NCI-H187 treated with DMSO at 0.1 percent for 48 hours (cell line): ENCODE measurements at regions not wholly inside any gene's neighbourhood (a gene's known extent, or its start where the extent isn't known, plus 50 kb on each side); places are given as distances from the start of the nearest gene placed in this dataset.
"Not testable (repeated sequence)": the region's sequence is repeated elsewhere in the genome, so short reads cannot be mapped to it uniquely, and the experiment has no call there.

ENCODE experiments used
- DNase-seq: peaks from one replicate; lab custom pipeline; 2025; lab: John Stamatoyannopoulos, UW

DNA sequence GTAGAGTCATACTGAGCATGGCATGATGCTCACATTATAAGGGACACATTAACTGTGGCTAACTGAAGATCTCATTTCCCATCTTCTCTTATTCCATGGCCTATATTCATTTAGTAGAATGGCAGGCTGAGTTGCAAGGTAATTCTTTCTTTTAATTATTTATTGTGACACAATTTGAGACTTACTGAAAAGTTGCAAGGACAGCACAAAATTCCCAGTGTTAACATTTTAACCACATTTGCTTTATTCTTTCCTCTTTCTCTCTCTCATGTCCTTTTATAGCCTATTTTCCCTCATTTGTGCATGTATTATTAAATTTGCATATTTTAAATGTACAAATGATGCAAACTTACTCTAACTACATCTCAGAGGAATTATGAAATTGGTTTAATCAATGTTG, 366.1 kb upstream of the RPS23 start:
- no peak for DNase-seq

DNA sequence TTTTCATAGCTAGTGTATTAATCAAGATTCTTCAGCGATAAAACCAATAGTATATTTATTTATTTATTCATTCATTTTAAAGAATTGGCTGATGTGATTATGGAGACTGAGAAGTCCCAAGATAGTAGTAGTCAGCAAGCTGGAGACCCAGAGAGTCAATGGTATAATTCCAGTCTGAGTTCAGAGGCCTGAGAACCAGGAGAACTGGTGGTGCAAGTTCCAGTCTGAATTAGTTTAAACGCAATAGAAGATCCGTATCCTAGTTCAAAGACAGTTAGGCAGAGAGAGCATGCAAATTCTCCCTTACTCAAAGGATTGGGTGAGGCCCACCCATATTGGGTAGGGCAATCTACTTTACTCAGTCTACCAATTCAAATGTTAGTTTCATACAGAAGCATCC, 364.2 kb upstream of the RPS23 start:
- no peak for DNase-seq

DNA sequence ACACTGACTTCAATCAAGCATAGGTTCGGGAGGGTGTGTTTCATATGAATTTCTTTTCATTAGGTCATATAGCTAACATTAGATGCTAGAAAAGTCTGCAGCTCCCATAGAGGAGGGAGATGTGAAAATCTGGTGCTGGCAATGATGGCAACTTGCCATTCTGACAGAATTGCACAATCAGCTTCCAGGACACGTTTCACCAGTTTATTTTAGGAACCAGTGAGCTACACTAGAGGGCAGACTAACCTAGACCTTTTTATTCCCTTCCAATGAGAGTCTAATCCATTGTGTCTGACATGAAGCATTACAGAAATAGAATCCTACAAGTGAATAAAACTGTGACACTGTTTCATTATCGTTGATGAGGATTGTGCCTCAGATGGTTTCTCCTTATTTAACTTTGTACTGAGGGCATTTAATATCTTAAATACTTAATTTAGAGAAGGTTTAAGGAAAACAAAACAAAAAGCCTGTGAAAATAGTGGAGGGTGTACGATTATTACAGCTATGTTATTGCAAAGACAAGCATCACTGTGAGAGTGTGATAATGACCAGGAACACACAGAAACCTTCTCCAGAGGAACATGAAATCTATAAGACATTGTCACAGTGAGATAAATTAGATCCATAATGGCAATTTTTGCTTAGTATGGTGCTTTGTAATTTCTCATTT, 363.3 kb upstream of the RPS23 start:
- DNase-seq: peak; percentile 35

DNA sequence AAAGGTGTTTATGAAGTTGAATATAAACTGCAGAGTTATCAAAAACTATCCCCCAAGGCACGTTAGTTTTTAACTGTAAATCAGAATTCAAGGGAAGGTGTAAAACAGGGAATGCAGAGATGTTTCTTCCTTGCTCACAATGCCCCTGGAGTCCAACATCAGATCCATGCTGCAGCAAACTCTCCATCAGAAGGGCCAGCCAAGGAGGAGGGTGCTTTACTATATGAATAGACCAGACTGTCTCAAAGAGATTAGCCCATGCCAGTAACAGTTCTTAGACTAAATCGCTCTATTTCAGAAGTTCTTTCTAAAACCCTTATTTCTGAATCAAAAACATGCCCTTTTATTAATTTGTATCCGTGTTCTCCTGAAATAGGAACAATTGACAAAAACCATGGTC, 362.8 kb upstream of the RPS23 start:
- DNase-seq: no peak

DNA sequence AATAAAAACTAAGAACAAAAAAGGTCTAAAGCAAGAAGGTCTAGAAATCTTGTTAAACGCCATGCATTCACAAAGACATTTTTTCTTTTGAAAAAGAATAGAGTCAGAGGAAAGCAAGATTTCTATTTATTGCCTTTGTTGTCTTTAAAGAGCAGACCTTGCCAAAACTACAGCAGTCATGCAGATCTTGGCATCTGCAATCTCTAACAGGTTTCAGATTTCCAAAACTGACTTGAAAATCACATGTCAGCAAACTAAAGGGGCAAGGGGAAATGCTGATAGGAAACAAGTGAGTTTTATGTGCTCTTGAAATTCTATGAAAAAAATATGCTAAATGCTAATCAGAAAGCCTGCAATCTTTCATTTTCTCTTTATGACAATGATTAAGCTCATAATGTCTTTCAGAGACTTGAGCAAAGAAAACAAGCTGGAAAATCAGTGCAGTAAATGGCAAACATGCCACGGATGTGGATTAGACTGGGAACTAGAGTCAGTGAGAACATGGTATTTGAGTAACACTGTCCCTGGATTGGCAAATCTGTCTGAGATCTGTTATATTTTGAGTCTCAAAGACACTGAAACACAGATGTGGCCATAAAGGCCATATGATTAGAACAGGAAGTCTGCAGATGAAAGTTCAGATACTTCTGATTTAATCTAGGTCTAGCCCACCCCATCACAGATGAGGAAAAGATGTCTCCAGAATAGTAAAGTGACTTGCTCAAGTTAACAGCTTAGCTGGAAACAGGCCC, 361.4 kb upstream of the RPS23 start:
- DNase-seq: no peak

DNA sequence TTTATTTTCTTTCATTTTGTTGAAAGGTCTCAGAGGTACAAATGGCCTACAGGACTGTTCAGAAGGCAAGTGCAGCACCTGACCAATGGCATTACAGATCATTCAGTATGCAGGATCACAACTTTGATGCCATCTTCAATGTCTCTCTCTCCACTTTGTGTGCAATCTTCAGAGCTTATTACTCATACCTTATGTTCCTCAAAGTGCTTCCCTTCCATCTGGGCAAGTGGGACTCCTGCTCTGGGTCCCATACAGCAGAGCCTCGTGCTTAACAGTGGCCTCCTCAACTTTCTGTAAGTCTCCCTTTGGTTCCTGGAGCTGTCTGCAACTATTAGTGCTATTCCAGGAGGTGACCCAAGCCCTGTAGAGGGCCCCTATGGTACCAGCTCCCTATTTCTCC, 358.4 kb upstream of the RPS23 start:
- DNase-seq: no peak

DNA sequence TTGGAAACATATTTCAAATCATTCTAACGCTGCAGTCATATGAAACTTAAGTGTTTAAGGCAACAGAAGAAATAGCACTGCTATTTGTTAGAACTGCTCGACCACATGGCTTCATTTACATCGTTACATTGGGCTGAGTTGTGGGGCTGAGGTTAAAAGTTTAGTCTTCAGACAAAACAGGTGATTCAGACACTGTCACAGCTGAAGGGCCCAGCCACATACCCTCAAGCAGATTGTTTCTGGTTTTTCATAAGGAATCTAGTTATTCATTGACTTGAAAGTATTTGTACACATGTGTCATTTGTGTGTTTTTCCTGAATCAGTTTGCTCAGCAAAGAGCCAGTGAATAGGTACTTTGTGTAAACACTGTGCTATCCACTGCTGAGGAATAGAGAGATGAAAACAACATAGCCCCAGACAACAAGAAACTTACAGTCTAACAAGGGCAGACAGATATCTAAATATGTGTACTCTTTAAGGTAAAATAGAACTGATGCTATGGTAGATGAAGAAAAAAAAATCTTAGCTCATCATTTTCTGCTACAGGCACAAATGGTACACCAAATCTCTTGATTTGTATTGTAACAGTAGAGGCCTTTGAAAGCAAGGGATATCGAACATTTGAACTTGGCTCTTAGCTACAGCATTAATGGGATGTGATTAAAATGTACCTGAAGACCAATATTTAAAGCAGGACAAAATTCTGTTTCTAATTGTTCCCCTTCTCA, 357.6 kb upstream of the RPS23 start:
- DNase-seq: no peak

DNA sequence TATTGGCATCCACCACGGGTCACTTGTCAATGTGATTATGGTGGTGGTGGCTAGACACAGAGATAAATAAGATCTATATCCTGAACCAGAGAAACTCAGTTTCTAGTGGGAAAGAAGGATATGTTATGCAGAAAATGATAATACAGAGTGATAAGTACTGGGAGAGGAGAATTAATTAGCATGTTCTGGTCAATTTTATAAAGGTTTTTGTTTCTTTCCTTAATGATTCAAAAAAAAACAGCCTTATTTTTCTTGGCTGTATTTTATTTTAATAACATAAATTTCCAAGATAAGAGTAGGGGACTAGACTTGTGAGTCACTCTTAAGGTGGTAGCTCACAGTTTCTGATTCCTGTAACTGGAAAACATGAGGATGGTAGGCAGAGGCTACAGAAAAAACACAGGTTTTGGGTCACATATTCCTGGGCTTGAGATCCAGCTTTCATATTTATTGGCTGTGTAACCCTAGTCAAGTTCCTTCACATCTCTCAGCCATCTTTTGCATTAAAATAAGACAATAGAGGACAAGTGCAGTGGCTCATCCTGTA, 350.3 kb upstream of the RPS23 start:
- DNase-seq: no peak

DNA sequence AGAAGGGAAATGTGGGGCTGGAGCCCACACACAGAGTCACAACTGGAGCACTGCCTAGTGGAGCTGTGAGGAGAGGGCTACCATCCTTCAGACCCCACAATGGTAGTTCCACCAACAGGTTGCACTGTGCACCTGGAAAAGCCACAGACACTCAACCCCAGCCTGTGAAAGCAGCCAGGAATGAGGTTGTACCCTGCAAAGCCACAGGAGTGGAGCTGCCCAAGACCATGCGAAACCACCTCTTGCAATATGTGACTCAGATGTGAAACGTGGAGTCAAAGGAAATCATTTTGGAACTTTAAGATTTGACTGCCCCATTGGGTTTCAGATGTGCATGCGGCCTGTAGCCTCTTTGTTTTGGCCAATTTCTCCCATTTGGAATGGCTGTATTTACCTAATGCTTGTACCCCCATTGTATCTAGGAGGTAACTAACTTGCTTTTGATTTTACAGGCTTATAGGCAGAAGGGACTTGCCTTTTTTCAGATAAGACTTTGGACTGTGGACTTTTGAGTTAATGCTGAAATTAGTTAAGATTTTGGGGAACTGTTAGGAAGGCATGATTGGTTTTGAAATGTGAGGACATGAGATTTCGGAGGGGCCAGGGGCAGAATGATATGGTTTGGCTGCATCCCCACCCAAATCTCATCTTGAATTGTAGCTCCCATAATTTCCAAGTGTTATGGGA, 348.9 kb upstream of the RPS23 start:
- not testable (repeated sequence) for DNase-seq

DNA sequence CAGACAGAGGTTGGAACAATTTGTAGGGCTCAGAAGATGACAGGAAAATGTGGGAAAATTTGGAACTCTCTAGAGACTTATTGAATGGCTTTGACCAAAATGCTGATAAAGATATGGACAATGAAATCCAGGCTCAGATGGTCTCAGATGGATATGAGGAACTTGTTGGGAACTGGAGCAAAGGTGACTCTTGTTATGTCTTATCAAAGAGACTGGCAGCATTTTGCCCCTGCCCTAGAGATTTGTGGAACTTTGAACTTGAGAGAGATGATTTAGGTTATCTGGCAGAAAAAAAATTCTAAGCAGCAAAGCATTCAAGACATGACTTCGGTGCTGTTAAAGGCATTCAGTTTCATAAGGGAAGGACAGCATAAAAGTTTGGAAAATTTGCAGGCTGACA, 347.9 kb upstream of the RPS23 start:
- not testable (repeated sequence) for DNase-seq

DNA sequence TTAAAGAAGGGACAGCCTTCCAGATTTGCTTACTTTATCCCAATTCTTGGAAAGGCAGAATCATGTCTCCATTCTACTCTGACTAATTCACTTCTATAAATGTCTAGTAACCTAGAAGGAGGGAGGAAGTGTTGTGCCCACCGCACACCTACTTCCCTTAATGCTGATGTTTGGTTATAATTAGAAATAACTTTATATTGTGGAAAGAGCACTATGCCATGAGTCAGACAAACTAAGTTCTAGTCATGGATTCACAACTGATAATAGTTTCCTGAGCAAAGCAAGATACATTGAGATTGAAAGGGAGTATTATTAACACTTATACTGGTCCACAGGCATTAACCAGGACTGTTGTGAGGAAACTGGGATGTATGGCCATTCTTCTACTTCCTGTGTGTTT, 345.9 kb upstream of the RPS23 start:
- DNase-seq: no peak

DNA sequence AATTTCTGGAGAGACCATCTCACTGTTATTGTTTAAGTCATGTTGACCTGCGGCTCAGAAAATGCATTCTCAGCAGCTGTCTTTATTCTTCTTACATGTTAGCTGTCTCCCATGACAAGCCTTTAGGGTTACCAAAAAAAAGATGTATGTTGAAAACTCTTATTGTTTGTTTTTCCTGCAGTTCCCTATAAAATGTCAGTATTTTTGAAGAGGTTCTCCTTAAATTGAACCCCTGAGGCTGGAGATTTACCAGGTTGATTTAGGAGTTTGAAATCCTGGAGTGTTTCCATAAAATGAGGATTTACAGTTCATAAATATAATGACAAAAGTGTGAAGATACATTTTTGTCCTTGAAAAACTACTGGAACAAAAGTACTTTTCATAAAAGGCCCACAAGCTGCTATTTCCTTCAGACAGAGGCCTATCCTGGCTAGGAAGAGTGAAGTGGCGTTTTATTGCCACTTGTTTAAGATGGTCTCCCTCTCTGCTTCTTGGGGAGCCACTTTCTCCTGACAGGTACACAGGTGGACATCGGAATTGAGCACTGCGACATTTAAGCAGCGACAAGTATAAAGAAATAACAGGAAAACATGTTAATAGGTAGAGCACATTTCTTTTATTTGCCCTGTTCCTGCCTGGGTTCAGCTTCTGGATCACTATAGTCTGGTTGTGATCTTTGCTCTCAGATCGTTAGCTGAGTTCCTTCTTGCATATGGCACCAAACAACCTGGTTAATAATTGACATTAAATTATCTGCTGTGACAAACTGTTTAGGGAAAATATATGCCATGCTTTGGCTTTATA, 344.8 kb upstream of the RPS23 start:
- no peak for DNase-seq

DNA sequence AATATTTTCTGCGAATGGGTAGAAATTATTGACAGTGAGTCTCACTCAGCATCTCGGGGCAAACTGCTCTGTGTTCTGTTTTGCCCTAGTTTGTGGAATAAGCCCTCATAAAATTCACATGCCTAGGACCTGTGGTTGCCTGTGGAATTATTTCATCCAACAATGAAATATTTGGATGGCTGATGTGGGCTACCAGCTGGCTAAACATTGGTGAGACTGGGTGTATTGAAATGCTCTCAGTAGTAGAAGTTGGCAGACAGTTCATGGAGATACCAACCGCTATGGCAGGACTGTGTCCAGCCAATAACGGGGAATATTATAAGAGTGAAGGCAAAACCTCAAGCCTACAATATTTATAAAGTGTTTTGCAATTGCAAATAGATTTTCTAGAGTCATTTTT, 344.1 kb upstream of the RPS23 start:
- DNase-seq: no peak

DNA sequence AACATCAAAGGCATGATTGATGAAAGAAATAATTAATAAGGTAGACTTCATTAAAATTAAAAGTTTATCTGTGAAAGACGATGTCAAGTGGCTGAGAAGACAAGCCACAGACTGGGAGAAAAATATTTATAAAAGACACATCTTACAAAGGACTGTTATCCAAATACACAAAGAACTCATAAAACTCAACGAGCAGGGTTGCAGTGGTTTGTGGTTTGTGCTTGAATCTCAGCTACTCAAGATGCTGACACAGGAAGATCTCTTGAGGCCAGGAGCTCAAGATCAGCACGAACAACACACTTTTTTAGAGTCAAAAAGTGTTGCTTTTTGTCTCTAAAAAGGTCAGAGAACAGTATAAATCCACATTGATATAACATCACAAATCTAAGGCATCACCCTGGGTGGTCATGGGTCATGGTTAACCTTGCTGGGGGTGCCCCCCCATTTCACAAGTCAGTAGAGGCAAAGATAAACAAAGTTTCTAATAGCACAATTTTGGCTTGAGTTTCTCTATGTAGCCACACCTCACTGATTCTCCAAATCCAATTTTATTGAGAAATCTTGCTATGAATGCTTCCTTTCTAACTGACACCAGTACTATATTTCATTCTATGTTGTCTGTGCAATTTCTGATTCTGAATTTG, 342.9 kb upstream of the RPS23 start:
- DNase-seq: no peak

DNA sequence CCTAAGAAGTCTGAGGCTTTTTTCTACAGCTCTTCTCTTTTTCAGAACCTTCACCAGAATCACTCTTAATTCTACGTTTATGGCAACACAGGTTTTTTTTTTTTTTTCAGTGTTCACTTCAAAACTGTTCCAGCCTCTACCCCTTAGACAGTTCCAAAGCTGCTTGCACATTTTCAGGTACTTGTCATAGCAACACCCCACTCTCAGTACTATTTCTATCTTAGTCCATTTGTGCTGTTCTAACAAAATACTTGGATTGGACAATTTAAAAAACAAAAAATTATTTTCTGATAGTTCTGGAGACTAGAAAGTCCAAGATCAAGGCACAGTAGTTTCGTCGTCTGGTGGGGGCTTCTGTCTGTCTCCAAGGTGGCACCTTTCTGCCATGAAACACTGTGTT, 340.9 kb upstream of the RPS23 start:
- no peak for DNase-seq

DNA sequence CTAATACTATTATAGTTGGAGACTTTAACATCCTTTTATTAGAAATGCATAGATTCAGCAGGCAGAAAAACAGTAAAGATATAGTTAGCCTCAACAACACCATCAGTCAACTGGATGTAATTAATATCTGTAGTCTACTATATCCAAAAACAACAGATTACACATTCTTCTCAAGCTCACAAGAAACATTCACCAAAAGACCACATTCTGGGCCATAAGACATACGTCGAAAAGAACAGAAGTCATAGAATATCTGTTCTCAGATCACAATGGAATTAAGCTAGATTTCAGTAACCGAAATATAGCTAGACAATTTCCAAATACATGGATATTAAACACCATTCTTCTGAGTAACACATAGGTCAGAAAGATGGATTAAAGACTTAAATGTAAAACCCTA, 336.6 kb upstream of the RPS23 start:
- DNase-seq: no peak

DNA sequence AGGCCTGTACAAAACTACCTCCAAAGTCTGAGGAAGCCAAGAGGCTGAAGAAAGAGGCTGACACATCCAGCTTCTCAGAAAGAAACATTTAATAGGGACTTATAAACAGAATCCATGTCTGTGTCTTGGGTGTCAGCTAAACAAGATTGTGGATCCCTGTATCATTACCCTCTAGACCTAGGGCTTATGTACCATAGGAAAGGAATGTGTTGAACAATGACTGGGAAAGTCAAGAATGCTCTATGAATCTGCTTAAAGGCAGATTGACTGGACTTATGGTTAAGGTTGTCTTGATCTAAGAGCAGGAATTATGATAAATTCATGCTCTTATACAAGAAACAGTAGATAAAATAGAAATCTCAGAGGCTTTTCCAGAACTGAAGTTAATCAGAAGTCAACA, 335.7 kb upstream of the RPS23 start:
- no peak for DNase-seq

DNA sequence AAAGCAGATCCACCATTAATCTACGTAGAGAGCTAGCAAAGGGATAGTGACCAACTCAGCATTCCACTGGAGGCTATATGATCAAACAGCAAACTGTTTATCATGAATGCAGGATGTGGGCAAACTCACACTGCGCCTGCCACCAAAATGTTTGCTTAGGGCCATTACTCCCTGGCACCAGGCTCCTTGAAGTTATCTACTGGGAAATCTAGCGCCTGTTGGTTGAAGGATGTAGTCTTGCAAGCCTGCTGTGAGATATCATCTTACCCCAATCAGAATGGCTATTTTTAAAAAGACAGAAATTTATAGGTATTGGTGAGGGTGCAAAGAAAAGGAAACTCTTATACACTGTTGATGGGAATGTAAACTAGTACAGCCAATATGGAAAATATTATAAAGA, 332.5 kb upstream of the RPS23 start:
- no peak for DNase-seq

DNA sequence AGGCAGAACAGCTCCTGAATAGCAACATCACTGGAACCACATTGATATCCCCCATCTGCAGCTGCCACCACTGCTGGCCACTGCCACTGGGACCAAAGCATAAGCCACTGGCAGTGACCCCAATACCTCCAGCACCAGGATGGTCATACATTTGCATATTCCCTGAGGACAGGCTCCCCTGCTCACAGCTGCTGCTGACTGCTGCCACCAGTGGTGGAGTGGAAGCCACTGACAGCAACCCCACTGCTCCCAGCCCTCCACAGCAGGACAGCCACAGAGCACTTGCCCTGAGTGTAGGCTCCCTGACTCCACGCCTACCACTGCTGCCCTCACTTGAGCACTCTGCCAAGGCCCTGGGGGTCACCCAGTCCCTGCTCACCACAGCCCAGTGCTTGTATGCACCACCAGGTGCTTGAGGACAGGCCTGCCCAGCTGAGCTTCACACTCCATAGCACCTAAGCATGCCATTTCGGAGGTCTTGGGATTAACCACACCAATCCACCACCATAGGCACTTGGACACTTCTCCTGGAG, 327.4 kb upstream of the RPS23 start:
- no peak for DNase-seq
